Heart right ventricle (tissue), 16 donors: ENCODE measurements at regions not wholly inside any gene's neighbourhood (a gene's known extent, or its start where the extent isn't known, plus 50 kb on each side); places are given as distances from the start of the nearest gene placed in this dataset.

Source experiments
- ATAC-seq, 8 donors: fragments of 200-7000 bp; cut with Tn5 transposase; one replicate each; pipeline ENCODE4 v1.9.1; 2020; ENCODE audit warnings: mild to moderate bottlenecking in 8 of 8, moderate library complexity in 8 of 8, moderate number of reproducible peaks in 1 of 8
- DNase-seq, 2 donors: peaks; one replicate each; pipeline ENCODE4 v3.0.0-alpha.2; 2020
- H3K27ac ChIP-seq, 10 donors: fragments of 200-600 bp; sonication (generic) in 2 of 10; one replicate each; pipeline versions ENCODE4 v1.5.0 to v1.8.0; 2020 to 2022; ENCODE audit warnings: mild to moderate bottlenecking in 3 of 10
- H3K27me3 ChIP-seq, 7 donors: fragments of 200-600 bp; one replicate each; pipeline ENCODE4 v1.8.0; 2021 to 2022; ENCODE audit warnings: mild to moderate bottlenecking in 2 of 7
- H3K36me3 ChIP-seq, 9 donors: fragments of 200-600 bp; sonication (generic) in 1 of 9; one replicate each; pipeline versions ENCODE4 v1.5.0 to v1.8.0; 2020 to 2022; ENCODE audit warnings: mild to moderate bottlenecking in 2 of 9
- H3K4me1 ChIP-seq, 9 donors: fragments of 200-600 bp; sonication (generic) in 1 of 9; one replicate each; pipeline versions ENCODE4 v1.5.0 to v1.8.0; 2020 to 2022; ENCODE audit warnings: mild to moderate bottlenecking in 4 of 9
- H3K4me3 ChIP-seq, 10 donors: fragments of 200-600 bp; sonication (generic) in 2 of 10; one replicate each; pipeline versions ENCODE4 v1.5.0 to v1.8.0; 2020 to 2022; ENCODE audit warnings: mild to moderate bottlenecking in 7 of 10, moderate library complexity in 2 of 10
- H3K9me3 ChIP-seq, 11 donors: fragments of 200-600 bp in 10 of 11; sonication (generic) in 2 of 11; one replicate each; pipeline versions ENCODE4 v1.5.0 to v1.8.0; 2013 to 2022; ENCODE audit warnings: mild to moderate bottlenecking in 2 of 11, control low read depth in 1 of 11, moderate library complexity in 1 of 11
- WGBS, 2 donors: extraction: QIAGEN DNeasy Blood & Tissue Kit; methylation state at CpG; one replicate each; pipeline ENCODE4 v1.1.7; 2013; ENCODE audit warnings: inconsistent platforms in 1 of 2; 5-methylcytosine and 5-hydroxymethylcytosine counted together
- intact Hi-C, 10 donors: fragments of 100-400 bp; cut with DNase I; formaldehyde crosslinking; loops; one replicate each; pipeline versions ENCODE4 v1.11.1 to v1.14.2; 2022
- TF ChIP-seq, protein P1 (sequence below), 9 donors: fragments of 200-600 bp; sonication (generic) in 2 of 9; IDR thresholded peaks; one replicate each; pipeline versions ENCODE4 v1.5.0 to v1.8.0; 2021 to 2022; ENCODE audit warnings: antibody characterized with exemption in 9 of 9, mild to moderate bottlenecking in 5 of 9, moderate library complexity in 1 of 9
- donor health status: Arrhythmogenic right ventricular cardiomyopathy.
- donor health status: ischemic (EF 13 %, LVEDD 7.1; RV severe dilation, severe dysfunction).
- donor health status: healthy with polysubstance abuse.
- donor health status: DM: no; HTN: yes; CAD: no.
- donor health status: DM: no; HTN: no; CAD: no.
- donor health status: ischemic (EF 25% LVEDD 6.9; RV normal size, moderate dysfunction).
- donor health status: ischemic (EF 25% LVEDD 5.7; RV mildly dilated, moderate dysfunction).
- donor health status: healthy.
- donor health status: DM: yes; HTN: yes; CAD: no.
- donor health status: Ischemic cardiomyopathy.
- donor health status: ischemic (EF 35%, LVEDD 5.7; RV mildly dilated, moderate dysfunction).
- donor health status: nonischemic (EF 11% LVEDD 7.7; RV severe dilation, severe dysfunction).
- donor health status: DM: yes; HTN: yes; CAD: no.
- donor health status: PGD.
- donor health status: ischemic (EF 29% LVEDD 5.4; RV normal size, mild dysfunction).
- donor health status: nonischemic (EF 23%, LVEDD 6.1; RV moderate dilation, normal function).

DNA sequence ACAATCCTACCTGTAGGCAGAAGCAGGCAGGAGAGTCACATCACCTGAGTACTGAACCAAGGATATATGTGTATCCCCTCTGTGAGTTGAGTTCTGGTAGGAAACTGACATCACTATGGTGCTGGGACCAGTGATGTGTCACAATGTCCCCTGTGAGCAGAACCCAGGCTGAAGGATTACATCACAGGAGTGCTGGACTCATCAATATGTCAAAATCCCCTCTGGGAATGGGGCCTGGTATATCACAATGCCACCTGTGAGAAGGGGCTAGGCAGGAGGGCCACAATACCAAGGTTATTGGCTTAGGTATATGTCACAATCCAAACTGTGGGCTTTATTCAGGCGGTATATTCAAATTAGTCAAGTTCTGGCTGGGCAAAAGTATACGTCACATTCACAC is 2098.3 kb downstream of the TP53TG3F start:
- Histone ChIP-seq H3K36me3 (no peaks in the 10 kb centered on the region), H3K4me3 (no peak overlapping the region), H3K27me3 (peaks cover 0 to 12% (median 2%) of the 10 kb centered on the region in 7 donors), H3K4me1 (no peaks in the 10 kb centered on the region), H3K27ac (no peak overlapping the region), H3K9me3 (no peaks in the 10 kb centered on the region)
- no peak for DNase-seq
- ATAC-seq: no peak
- intact Hi-C loops: loop anchor here in 4 of 10 donors (5.0 to 10.0 kb wide), 3 partner anchors 35 to 110 kb away; no protein-coding TSS in a partner anchor
- TF ChIP-seq, protein P1, sequence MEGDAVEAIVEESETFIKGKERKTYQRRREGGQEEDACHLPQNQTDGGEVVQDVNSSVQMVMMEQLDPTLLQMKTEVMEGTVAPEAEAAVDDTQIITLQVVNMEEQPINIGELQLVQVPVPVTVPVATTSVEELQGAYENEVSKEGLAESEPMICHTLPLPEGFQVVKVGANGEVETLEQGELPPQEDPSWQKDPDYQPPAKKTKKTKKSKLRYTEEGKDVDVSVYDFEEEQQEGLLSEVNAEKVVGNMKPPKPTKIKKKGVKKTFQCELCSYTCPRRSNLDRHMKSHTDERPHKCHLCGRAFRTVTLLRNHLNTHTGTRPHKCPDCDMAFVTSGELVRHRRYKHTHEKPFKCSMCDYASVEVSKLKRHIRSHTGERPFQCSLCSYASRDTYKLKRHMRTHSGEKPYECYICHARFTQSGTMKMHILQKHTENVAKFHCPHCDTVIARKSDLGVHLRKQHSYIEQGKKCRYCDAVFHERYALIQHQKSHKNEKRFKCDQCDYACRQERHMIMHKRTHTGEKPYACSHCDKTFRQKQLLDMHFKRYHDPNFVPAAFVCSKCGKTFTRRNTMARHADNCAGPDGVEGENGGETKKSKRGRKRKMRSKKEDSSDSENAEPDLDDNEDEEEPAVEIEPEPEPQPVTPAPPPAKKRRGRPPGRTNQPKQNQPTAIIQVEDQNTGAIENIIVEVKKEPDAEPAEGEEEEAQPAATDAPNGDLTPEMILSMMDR (IDR thresholded peaks at IDR 0.05): no peak
- 58 to 63% methylated on average over 2 of the region's 2 CpGs for whole genome bisulfite sequencing, 2 donors

DNA sequence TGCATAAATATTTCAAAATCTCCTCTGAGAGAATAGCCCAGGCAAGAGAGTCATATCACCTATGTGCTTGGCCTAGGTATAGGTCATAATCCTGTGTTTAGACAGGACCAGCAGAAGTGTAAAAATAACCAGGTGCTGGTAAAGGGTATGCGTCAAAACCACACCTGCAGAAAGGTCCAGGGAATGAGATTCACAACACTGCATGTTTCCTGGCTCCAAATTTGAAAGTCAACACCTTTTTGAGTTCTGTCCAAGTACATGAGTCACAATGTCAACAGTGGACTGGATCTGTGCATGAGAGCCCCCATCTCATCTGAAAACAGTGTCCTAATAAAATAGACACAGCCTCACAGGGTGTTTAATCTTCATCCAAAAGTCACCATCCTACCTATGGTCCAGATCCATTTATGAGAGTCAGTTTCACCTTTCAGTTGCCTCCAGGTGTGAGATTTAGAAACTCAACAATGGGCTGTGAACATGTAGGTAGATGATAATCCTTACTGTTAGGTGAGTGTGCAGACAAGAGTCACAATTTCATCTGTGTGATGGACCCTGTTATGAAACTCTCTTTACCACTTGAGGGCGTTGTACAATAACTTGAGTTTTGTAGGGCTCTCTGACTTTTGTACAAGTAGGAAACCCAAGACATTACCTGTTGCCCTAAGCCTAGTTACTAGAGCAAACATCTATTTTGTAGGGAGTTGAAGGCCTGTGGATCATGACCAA is 2100.7 kb downstream of the TP53TG3F start:
- H3K27ac ChIP-seq: no peak overlapping the region
- no peak overlapping the region for H3K4me3 ChIP-seq
- intact Hi-C loops: loop anchor here in 4 of 10 donors (5.0 to 10.0 kb wide), 3 partner anchors 38 to 107 kb away; no protein-coding TSS in a partner anchor
- no peaks in the 10 kb centered on the region for H3K4me1 ChIP-seq
- no peak for DNase-seq
- TF ChIP-seq, protein P1 (IDR thresholded peaks at IDR 0.05): peak in 5 of 9 donors; percentile 13 to 42 (median 40)
- no peaks in the 10 kb centered on the region for H3K36me3 ChIP-seq
- H3K9me3 ChIP-seq: peaks cover 0 to 6% (median 0%) of the 10 kb centered on the region in 11 donors
- ATAC-seq: no peak
- H3K27me3 ChIP-seq: no peaks in the 10 kb centered on the region
- 57 to 58% methylated on average over 2 of the region's 2 CpGs for WGBS, 2 donors

DNA sequence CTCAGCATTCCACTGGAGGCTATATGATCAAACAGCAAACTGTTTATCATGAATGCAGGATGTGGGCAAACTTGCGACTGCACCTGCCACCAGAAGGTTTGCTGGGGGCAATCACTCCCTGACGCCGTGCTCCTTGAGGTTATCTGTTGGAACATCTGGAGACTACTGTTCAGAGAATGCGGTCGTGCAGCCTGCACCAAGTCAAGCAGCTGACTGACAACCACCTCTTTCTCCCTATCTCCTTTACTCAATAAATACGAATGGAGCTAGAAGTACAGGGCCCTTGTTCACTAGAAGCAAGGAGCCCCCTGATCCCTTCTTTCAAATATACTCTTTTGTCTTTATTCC is 2101.2 kb downstream of the TP53TG3F start:
- 64 to 68% methylated on average over 6 of the region's 6 CpGs for WGBS, 2 donors
- no peak for ATAC-seq

DNA sequence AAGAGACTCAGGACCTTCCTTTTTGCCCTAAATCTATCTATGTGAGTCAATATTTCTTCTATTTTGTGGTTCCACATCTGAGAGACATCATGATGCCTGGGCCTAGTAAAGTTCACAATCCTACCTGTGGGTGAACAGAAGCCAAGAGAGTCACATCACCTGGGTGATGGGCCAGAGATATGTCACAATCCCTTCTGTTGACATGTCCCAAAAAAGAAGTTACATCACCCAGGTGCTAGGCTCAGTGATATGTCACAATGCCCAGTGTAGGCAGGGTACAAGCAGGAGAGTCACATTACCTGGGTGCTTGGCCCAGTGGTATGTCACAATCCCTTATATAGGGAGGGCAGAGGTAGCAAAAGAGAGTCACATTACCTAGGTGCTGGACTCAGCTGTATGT is 2101.9 kb downstream of the TP53TG3F start:
- Histone ChIP-seq H3K4me1 (no peaks in the 10 kb centered on the region), H3K27ac (no peak overlapping the region), H3K9me3 (peaks cover 0 to 12% (median 0%) of the 10 kb centered on the region in 11 donors), H3K36me3 (no peaks in the 10 kb centered on the region), H3K27me3 (no peaks in the 10 kb centered on the region), H3K4me3 (no peak overlapping the region)
- TF ChIP-seq, protein P1 (IDR thresholded peaks at IDR 0.05): no peak
- intact Hi-C loops: no loop called here
- ATAC-seq (no peak), DNase-seq (no peak)

More for the DNA sequence above, 2101.2 kb downstream of the TP53TG3F start:
- Histone ChIP-seq H3K4me1 (no peaks in the 10 kb centered on the region), H3K27me3 (no peaks in the 10 kb centered on the region), H3K9me3 (peaks cover 0 to 8% (median 0%) of the 10 kb centered on the region in 11 donors), H3K36me3 (no peaks in the 10 kb centered on the region), H3K27ac (no peak overlapping the region), H3K4me3 (no peak overlapping the region)
- DNase-seq: no peak
- intact Hi-C loops: no loop called here
- TF ChIP-seq, protein P1 (IDR thresholded peaks at IDR 0.05): no peak
